ENCODE measurements at regions not wholly inside any gene's neighbourhood (a gene's known extent, or its start where the extent isn't known, plus 50 kb on each side); places are given as distances from the start of the nearest gene placed in this dataset.

GRCh38 chr13:40238761-40239160, 427.7 kb downstream of the FOXO1 start:
- TF ChIP-seq CTCF (tag by site-specific recombination; IDR thresholded peaks at IDR 0.05) (no peak), ZBTB44 (tag by site-specific recombination; IDR thresholded peaks at IDR 0.05) (no peak), GLI4 (tag by site-specific recombination; IDR thresholded peaks at IDR 0.05) (no peak), ATF2 (tag by site-specific recombination; IDR thresholded peaks at IDR 0.05; ENCODE audit: low read depth) (no peak), YY1 (tag by site-specific recombination; IDR thresholded peaks at IDR 0.05) (no peak), ZNF169 (tag by site-specific recombination; IDR thresholded peaks at IDR 0.05) (no peak), ZNF394 (tag by site-specific recombination; IDR thresholded peaks at IDR 0.05; ENCODE audit: borderline replicate concordance) (no peak), KLF17 (tag by site-specific recombination; IDR thresholded peaks at IDR 0.05) (no peak), MEIS1 (CRISPR knock-in tag; IDR thresholded peaks at IDR 0.05; ENCODE audit: borderline replicate concordance) (no peak), ZNF639 (tag by site-specific recombination; IDR thresholded peaks at IDR 0.05) (no peak), ZBTB7A (tag by site-specific recombination; IDR thresholded peaks at IDR 0.05; ENCODE audit: low read depth) (no peak), ZBTB49 (tag by site-specific recombination; IDR thresholded peaks at IDR 0.05; ENCODE audit: low read depth) (no peak)
